GM21825 (cell line): ENCODE measurements at regions not wholly inside any gene's neighbourhood (a gene's known extent, or its start where the extent isn't known, plus 50 kb on each side); places are given as distances from the start of the nearest gene placed in this dataset.
"Not testable (repeated sequence)": the region's sequence is repeated elsewhere in the genome, so short reads cannot be mapped to it uniquely, and the experiment has no call there.

Experiments
- ATAC-seq: cut with Tn5 transposase; IDR thresholded peaks from one replicate; pipeline ENCODE4 v1.9.1; 2021; ENCODE audit warnings: mild to moderate bottlenecking, moderate library complexity; ENCODE audit not compliant: unreplicated experiment

DNA sequence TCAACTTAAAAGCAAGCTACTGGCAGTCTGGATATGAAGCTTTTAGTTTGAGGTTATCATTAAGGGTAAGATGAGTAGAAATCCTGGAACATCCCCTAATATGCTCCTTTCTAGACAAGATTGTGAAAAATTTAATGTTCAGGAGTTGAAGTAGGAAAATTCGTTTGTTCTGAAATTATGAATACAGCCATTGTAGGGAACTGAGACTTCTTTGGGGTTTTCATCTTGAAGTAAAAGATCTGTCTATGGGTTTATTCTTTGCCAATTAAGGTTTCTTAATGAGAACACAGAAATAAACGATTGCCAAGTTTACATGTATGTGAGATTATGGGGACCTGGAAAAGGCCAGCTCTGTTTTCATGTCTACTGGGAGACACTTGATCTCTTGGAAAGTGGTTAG, 225.6 kb upstream of the MOCS1 start:
- no peak for ATAC-seq

DNA sequence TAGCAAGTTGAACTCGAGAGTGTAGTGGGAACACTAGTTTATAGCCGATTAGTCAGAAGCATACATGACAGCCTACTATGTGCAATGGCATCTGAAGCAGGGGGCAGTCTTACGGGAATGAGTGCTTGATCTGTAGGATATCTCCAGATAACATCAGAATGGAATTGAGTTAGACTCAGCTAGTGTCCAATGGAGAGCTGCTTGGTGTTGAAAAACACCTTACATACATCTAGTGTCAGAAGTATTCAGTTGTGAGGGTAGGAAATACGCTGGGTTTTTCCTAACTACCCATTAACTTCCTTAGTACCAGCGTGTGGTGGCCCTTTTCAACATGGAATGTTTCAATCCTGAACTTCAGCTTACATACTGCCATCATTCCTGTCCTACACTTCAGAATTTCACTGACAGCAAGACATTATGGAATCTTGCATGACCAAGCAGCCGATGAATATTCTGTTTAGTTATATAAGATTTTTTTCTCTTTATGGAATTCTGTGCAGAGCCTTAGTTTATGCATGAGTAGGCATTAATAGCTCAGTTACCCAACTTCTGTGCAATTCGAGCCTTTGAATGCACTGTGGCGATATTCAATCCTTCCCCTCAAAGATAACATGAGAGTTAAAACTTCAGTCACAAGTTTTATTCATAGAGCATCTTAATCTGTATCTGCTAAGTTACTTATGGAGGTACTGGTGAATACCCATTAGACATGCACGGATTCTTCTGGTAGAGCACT, 218.6 kb upstream of the MOCS1 start:
- no peak for ATAC-seq

DNA sequence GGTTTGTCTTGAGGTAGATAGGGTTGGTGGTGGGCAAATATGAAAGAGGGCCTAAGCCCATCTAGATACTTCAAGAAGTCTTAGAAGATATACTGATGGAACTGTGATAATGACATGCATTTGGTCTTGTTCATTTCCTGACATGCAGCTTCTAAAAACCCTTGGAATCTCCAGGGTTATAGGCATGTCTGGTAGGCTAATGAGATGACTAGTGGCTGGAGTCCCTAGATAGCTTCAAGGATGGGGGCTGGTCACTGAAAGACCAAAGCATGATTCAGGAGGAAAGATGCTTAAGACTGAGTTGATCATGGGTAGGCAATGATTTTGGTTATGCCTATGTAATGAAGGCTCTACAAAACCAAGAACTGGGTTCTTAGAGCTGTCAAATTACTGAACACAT, 217.9 kb upstream of the MOCS1 start:
- ATAC-seq: no peak

DNA sequence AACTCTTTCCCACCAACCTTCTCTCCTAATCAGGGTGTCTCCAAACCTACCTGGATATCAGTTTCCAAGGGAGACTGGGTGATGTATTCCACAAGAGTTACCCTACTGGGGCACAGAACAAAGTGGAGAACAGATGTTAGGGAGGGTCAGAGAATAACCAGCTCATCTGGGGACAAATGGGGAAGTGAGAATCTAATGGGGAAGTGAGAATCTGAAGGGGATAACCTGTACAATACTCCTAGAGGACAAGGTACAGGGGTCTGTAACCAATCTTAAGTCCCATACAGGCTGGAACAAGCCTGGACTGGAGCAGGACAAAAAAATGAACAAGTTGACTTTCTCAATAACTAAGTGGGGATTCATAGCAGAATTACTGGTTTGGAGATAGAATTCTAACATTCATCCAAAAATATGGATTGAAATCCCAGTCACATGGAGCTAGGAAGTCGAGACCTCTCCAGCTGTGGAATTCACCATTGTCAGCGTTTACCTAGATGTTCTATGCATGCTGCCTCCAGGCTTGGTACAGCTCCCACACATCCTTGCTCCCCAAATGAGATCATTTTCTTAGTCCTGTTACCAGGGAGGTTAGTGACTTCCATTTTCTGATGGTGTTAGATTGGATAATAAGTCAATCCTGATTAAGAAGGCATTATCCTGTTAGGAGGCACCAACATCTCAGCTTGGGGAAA, 214.8 kb upstream of the MOCS1 start:
- ATAC-seq: peak; percentile 96

DNA sequence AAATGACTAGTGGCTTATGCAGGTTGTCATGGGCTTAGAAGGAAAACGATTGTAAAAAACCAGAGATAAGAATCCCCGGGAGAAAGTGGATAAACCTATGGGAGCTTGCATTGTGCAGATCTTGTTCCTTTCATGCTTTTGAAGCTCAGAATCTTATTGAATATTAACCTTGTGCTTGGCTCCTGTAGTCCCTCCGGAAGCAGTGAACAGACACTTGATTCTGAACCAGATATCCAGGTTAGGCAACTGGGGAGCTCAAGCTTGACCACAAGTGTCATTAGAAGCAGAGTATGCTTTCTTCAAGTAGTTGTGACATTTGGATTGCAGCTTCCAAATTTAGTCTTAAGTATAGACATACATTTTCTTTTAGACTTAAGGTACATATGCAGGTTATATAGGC, 212.6 kb upstream of the MOCS1 start:
- ATAC-seq: no peak

DNA sequence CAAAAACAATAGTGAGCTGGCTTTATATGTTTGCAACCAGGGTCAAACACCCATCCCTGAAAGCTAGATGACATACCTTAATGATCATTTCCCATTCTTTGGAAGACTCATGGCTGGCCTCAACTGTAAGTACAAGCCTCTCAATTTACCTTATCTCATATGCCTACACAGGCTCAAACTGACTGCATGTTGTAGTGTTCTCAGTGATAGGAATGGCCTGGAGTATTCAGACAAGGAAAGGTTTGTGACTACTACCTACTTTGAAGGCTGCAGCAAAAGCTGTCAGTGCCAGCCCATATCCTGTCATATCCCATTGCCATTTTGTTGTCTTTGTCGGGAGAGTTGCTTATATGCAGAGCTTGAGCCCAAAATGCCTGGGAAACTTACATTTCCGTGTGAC, 205.2 kb upstream of the MOCS1 start:
- no peak for ATAC-seq

DNA sequence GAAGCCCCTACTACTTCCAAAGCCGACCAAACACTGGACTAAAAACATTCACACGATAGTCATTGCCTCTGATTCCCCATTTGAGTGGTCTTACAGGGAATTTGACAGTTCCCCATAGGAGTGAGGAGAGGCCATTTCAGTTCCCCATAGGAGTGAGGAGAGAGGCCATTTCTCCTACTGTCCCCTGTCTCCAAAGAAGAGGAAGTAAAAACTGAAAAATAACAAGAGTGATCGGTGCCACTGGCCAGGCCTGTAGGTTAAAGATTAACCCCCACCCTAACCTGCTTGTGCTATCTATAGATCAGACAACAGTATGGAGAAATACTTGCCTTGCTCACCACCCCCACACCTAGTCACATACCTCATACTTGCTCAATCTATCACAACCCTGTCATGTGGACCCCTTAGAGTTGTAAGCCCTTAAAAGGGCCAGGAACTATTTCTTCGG, 204.0 kb upstream of the MOCS1 start:
- ATAC-seq: no peak

DNA sequence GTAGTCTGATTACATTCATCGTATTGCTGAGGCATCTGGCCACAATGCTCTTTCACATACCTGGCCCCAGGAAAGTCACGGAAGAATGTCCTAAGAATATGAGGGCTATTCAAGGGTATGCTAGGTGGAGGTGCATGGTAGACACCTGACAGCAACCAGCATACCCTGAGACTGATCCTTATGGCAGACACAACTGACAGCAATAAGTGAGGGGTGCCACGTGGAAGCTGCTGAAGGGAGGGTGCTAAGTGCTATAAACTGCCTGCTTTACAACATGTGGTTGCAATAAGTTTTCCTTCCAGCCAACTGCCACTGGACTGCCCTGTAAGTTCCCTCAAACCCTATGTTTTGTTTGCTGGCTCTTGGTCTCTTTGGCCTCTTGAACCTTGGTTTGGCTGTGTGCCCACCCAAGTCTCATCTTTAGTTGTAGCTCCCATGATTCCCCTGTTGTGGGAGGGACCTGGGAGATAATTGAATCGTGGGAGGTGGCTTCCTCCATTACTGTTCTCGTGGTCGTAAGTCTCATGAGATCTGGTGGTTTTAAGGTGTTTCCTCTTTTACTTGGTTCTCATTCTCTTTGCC, 201.3 kb upstream of the MOCS1 start:
- ATAC-seq: no peak

DNA sequence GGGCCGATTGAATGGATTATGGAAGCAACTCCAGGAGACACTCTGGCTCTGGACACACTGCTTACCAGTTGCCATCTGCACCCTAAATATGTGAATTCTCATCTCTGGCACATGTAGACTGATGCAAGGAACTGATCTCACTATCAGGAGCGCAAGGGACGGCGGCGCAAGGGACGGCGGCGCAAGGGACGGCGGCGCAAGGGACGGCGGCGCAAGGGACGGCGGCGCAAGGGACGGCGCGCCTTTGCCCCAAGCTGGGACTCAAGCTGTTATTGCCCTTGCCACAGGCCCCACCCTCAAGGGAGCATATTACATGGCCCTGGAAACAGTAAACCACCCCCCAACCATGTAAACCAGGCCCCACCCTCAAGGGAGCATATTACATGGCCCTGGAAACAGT, 199.7 kb upstream of the MOCS1 start:
- ATAC-seq: not testable (repeated sequence)

DNA sequence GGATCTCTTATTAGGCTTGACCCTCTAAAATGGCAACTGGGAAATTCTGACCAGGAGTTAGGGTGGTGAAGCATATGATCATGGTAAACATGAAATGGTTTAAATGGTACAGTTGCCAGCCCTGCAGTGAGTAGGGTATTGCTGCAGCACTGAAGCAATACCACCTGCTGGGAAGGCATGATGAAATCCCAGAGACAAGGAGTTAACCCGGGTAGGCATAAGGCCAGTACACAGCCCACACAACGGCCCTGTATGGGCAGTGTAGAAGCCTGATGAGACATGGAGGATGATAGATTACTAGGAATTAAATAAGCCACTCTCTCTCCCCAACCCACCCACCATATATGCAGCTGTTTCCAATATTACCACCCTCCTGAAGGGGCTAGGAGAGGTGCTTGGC, 197.4 kb upstream of the MOCS1 start:
- no peak for ATAC-seq

DNA sequence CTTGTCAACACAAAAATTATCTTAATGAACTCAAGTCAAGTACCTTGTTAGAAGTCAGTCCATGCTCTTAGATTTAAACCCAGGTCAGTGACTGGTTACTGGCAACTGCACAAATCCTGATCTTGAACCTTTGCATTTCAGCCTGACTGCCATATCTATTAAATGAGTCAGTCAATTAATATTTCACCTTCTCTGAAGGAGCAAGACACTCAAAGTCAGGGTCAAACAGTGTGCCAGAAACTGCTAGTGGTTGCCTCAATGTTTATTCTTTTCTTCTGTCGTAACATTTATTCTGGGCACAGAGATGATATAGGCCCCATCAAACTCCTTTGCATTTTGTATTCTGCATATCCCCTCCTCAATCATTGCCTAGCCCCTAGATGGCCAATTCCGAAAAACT, 193.9 kb upstream of the MOCS1 start:
- ATAC-seq: no peak

DNA sequence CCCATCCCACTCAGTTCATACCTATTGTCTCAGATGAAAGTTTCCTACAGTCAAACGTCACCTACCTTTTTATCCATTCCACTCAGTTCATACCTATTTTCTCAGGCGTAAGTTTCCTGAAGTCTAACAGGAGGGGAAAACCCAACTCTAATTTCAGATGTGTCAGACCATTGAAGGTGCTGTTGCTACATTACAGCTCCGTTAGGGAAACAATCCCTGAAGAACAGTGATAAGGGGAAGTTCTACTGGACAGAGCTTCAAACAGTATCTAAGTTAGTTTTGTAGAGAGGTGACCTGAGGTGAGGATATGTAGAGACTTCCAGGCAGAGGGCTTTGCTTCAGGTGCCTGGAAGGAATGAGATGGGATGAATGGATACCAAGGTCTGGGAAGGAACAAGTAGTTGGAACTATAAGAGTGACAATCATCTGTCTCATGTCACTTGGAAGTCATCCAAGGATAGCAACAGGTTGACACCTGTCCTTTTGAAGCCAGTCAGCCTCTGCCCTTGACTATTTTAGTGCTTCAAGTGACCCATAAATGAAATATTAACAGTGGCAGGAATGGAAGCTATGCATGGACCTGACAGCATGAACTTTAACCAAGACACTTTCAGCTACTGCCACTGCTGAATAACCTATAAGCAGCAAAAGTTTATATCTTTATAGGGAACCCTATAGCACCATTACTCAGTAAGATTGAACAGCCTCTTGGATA, 191.6 kb upstream of the MOCS1 start:
- no peak for ATAC-seq

DNA sequence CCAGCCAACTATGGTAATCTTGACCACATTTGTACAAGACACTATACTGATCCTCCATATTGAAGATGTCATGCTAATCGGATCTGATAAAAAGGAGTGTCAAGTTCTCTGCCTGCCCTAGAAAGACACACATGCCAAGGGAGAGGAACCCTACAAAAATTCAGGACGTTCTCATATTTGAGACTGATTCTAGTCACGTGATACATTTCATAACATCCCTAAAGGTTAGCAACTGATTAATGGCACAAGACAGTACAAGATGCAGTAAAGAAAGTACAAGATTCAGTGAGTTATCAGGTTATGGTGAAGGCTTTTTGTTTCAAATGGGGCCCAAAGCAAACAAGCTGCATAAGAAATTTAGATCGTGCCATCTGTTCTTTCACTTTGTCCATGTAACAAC, 190.7 kb upstream of the MOCS1 start:
- ATAC-seq: no peak

DNA sequence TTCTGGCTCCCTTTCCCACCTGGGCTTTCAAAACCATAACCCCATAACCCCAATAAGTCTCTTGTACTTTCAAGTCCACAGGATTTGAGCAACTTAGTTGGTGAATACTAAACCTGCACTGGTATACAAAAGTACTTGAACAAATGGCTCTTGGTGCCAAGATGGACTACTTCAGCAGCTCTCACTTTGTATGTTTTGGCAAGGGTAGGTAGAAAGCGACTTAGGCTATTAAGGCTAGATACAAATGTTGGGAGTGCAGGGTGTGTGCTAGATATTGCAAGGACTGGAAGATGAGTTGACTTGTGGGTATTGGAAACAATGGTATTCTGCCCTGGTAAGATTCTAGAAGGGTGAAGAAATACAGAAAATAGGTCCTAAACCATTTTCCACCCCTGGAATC, 182.6 kb upstream of the MOCS1 start:
- no peak for ATAC-seq

DNA sequence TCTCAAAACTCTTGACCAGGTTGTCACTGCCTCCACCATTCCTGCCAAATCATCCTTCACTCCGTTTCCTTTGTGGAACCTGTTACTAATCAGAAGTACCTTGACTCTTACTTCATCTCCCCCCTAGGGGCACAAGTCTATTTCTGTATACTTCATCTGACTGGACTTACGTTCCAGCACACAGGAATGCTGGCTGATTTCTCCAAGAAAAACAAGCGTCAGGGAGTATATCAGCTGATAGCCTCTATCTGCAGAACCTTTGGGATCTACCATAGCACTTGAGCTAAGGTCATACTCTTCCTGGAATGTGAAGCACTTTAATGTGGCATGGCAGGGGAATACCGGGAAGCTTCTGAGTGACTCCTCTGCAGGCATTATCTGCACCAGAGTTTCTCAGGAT, 178.1 kb upstream of the MOCS1 start:
- no peak for ATAC-seq

DNA sequence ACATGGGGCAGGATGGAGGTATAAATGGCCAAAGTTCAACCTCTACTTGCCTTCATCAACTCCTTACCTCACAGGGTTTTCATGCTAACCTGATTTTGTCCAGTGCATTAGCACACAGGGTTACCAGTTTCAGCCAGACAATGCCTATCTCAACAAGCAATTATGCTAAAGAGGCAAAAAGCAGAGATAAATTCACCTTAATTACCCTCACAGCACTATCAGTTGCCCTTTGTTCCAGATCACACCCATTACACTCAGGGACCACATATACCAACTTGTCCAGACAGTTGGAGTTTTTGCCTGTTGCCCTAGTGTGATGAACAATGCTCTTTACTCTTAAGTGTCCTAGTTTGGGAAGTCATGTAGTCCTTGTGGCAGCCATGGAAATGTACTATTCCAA, 174.5 kb upstream of the MOCS1 start:
- ATAC-seq: no peak

DNA sequence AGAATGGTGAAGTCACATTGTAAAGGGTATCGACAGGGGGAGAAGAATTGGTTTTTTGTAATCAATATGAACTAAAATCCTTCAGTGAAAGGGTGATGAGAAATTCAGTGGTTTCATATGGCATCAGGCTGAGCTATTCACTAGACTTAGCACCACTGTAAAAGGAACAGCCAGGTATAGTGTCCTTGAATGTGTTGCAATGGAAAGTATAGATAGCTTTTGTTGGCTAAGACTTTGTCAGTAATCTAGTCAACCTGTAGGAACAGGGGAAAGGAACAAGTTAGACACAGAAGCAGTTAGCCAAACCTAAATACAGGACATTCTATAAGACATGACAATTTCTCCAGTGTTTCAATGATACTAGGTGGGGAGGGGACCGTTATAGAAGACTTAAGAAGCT, 172.6 kb upstream of the MOCS1 start:
- no peak for ATAC-seq

DNA sequence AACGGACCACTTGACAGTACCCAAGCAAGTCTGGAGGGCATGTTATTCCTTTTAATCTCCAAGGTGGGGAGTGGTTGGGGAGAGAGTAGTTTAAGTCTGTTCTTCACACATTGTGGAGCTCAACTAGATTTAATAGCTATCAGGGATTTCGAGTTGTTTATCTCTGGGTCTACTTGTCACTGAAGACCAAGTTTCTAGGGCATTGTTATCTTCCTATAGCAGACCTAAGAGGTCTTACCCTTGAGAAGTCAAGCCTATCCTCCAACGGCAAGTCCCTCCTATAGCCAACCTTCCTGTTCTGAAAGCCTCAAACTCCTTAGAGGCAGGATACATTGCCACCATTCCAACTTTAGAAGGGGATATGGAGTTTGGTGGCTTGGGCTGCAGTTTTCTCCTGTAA, 164.5 kb upstream of the MOCS1 start:
- no peak for ATAC-seq

DNA sequence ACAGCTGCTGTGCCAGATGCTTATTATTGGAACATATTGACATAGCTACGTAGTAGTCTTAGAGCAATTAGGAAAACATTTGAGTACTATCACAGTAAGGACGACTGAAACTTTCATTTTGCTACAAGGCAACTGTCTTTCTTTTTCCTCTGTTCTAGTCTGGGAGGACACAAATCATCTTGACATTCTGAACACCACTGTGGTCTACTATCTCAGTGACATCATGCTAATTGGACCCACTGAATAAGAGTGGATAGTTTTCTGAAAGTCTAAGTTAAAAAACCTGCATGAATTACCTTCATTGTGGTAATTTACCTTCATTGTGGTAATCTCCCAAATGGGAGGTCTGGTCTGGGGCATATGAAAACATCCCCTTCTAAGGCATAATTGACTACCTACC, 163.3 kb upstream of the MOCS1 start:
- ATAC-seq: no peak

DNA sequence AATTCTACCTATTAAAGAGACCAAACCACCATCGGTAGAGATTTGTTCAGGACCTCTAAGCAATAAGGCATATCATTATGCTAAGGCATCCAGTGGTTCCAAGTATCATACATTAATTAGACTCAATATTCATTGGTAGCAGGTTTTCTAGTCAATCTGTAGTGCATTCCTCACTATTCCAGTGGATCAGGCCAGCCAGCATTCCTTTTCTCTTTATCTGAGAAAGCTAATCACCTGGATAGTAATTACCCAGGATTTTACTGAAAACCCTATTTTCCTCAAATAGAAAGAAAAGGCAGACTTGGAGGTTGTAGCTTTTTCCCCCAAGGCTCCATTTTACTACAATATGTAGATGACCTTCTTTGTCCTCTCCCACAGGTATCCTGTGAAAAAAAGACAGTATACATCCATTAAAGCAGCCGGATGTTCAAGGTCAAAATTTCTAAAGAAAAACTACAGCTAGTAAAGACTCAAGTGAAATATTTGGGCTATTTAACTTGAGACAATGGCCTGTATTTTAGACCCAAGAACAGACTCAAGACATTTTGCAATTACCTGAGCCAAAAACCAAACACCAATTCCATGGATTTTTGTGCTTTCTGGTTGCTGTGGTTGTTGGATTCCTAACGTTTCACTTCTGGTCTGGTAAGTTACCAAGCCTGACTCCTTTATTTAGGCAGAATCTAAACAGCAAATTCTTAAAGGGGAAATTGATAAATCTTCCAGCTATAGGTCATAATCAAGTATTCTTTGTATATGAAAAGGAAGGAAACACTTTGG, 149.1 kb upstream of the MOCS1 start:
- ATAC-seq: no peak
